Large intestine (tissue), 3 donors: ENCODE measurements at regions not wholly inside any gene's neighbourhood (a gene's known extent, or its start where the extent isn't known, plus 50 kb on each side); places are given as distances from the start of the nearest gene placed in this dataset.

Source experiments
- DNase-seq, 2 donors: peaks; one replicate each; pipeline versions ENCODE4 v3.0.0 to v3.0.0-alpha.2; 2013
- H3K27ac ChIP-seq: one replicate; pipeline ENCODE4 v1.5.1; 2013; ENCODE audit warnings: low read length
- H3K27me3 ChIP-seq: 2 replicates; pipeline ENCODE4 v1.6.1; 2013; ENCODE audit warnings: low read length; ENCODE audit not compliant: control insufficient read depth, insufficient read depth
- H3K36me3 ChIP-seq: 2 replicates; pipeline ENCODE4 v1.6.1; 2013; ENCODE audit warnings: low read length; ENCODE audit not compliant: control insufficient read depth, insufficient read depth
- H3K4me1 ChIP-seq: one replicate; pipeline ENCODE4 v1.6.1; 2013; ENCODE audit warnings: low read length; ENCODE audit not compliant: control insufficient read depth, insufficient read depth
- H3K4me3 ChIP-seq: one replicate; pipeline ENCODE4 v1.5.1; 2013; ENCODE audit warnings: low read length
- H3K9me3 ChIP-seq: one replicate; pipeline ENCODE4 v1.6.1; 2013; ENCODE audit warnings: mild to moderate bottlenecking, low read depth, low read length, moderate library complexity; ENCODE audit not compliant: control insufficient read depth
- WGBS: methylation state at CpG from one replicate; pipeline ENCODE4 v1.1.5; 2013; ENCODE audit warnings: low lambda C conversion rate; ENCODE audit not compliant: insufficient coverage; 5-methylcytosine and 5-hydroxymethylcytosine counted together

DNA sequence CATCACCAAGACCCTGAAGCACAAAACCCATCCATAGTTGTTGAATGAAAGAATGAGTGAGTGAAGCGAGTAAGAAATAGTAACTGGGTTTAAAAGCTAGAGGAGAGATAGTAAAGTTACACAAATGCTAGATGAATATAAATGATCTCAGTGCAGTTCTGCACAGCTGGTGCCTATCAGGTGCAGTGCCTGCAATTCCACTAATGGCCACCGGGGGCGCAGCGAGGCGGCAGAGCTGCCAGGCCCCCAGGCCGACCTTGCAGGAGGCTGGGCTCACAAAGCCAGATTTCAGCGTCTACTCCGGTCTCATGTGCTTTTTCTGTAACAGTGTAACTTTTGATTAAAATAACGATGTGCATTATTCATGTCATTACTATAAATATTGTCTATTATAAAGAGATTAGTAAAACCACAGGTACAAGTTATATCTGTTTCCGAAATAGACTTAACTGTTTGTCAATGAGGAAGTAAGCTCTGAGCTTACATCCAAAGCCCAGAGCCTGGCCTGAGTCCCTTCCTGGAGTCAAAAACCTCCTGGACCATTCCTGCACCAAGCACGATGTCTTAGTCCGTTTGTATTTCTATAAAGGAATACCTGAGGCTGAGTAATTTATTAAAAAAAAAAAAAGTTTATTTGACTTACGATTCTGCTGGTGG lies 477.6 kb downstream of the NPHP4 start:
- 100% methylated on average over 1 of the region's 13 CpGs for WGBS

GRCh38 chr1:5513846-5514526 lies 478.2 kb downstream of the NPHP4 start:
- DNase-seq = peak in 1 of 2 donors; percentile 30
- 29% methylated on average over 1 of the region's 7 CpGs for WGBS
- no peak overlapping the region for H3K4me3 ChIP-seq
- peaks cover 3% of the 10 kb centered on the region for H3K27me3 ChIP-seq
- no peaks in the 10 kb centered on the region for H3K4me1 ChIP-seq
- no peaks in the 10 kb centered on the region for H3K9me3 ChIP-seq
- no peaks in the 10 kb centered on the region for H3K36me3 ChIP-seq
- H3K27ac ChIP-seq = no peak overlapping the region

More for the DNA sequence above, 477.6 kb downstream of the NPHP4 start:
- DNase-seq = peak; percentile 25 to 38
- no peak overlapping the region for H3K27ac ChIP-seq
- no peak overlapping the region for H3K4me3 ChIP-seq
- no peaks in the 10 kb centered on the region for H3K9me3 ChIP-seq
- no peaks in the 10 kb centered on the region for H3K36me3 ChIP-seq
- H3K4me1 ChIP-seq = no peaks in the 10 kb centered on the region
- peaks cover 3% of the 10 kb centered on the region for H3K27me3 ChIP-seq

GRCh38 chr1:5513179-5513578 lies 479.0 kb downstream of the NPHP4 start:
- Histone ChIP-seq H3K27me3 (peaks cover 3% of the 10 kb centered on the region), H3K4me3 (no peak overlapping the region), H3K36me3 (no peaks in the 10 kb centered on the region), H3K4me1 (no peaks in the 10 kb centered on the region), H3K9me3 (no peaks in the 10 kb centered on the region), H3K27ac (no peak overlapping the region)
- no peak for DNase-seq
- no CpG with 5 or more reads among the region's 9 CpGs for WGBS

GRCh38 chr1:5511381-5512097 lies 480.7 kb downstream of the NPHP4 start:
- Histone ChIP-seq H3K36me3 (no peaks in the 10 kb centered on the region), H3K4me3 (no peak overlapping the region), H3K27ac (no peak overlapping the region), H3K9me3 (no peaks in the 10 kb centered on the region), H3K27me3 (peaks cover 3% of the 10 kb centered on the region), H3K4me1 (no peaks in the 10 kb centered on the region)
- no CpG with 5 or more reads among the region's 9 CpGs for WGBS
- no peak for DNase-seq

DNA sequence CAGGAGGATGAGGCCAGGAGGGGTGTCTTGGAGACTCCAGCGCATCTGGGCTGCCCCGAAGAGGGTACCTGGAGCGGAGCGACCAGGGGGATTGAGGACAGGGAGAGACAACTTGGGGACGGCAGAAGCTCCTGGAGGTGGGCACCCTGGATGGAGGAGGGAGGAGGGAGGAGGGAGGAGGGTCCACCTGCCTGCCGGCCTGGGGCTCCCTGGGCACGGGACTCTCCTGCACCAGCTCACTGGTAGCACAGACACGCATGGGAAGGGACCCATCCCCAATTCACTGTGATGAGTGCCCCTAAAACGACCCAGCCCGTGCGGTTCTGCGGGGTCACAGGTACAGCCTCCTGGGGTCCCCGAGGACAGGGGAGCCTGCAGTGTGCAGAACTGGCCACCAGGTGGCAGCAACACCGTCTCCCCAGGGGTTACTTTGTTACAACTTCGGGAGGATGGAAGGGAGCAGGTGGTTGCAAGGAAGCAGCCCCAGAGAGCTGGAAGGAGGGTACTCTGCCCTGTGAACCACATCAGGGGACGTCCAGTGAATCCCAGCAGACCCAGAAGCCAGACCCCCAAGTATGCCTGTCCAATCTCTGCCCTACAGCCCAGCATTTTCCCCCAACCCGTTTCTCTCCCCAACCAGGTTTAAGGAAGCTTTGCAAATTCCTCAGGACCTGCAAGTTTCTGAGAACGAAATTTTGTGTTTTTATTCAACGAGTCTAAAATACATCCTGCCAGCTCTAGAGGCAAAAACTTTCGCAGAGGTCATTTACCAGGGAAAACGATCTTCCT lies 482.4 kb downstream of the NPHP4 start:
- 70% methylated on average over 4 of the region's 21 CpGs for WGBS
- no peak overlapping the region for H3K4me3 ChIP-seq
- no peaks in the 10 kb centered on the region for H3K36me3 ChIP-seq
- H3K27me3 ChIP-seq = peaks cover 3% of the 10 kb centered on the region
- H3K9me3 ChIP-seq = no peaks in the 10 kb centered on the region
- no peak overlapping the region for H3K27ac ChIP-seq
- DNase-seq = peak; percentile 21 to 22
- H3K4me1 ChIP-seq = no peaks in the 10 kb centered on the region

GRCh38 chr1:5508669-5509330 lies 483.4 kb downstream of the NPHP4 start:
- peaks cover 3% of the 10 kb centered on the region for H3K27me3 ChIP-seq
- WGBS = no CpG with 5 or more reads among the region's 14 CpGs
- no peak overlapping the region for H3K27ac ChIP-seq
- DNase-seq = no peak
- H3K9me3 ChIP-seq = no peaks in the 10 kb centered on the region
- H3K36me3 ChIP-seq = no peaks in the 10 kb centered on the region
- H3K4me3 ChIP-seq = no peak overlapping the region
- no peaks in the 10 kb centered on the region for H3K4me1 ChIP-seq

DNA sequence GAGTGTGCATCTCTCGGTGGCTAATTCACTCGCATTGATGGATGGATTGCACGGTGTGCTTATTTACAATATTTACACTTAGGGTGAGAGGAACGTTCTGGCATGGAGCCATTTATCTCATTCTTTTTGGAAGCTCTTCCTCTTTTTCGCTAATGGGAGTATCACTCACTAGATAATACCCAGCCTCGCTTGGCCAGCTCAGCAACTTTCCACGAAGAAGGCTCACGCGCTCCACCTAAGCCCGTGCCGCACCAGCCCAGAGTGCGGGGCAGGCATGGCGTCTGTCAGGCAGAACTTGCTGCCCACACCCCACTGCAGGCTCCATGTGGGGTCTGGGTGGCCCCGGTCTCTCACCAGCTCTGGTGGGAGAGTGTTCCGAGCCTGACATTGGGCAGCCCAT lies 484.9 kb downstream of the NPHP4 start:
- H3K36me3 ChIP-seq = no peaks in the 10 kb centered on the region
- no peak overlapping the region for H3K27ac ChIP-seq
- H3K27me3 ChIP-seq = peaks cover 3% of the 10 kb centered on the region
- no peaks in the 10 kb centered on the region for H3K4me1 ChIP-seq
- no peak for DNase-seq
- no peaks in the 10 kb centered on the region for H3K9me3 ChIP-seq
- H3K4me3 ChIP-seq = no peak overlapping the region
- no CpG with 5 or more reads among the region's 15 CpGs for WGBS

- Histone ChIP-seq H3K27me3 (peaks cover 3% of the 10 kb centered on the region), H3K4me3 (no peak overlapping the region), H3K9me3 (no peaks in the 10 kb centered on the region), H3K27ac (no peak overlapping the region), H3K36me3 (no peaks in the 10 kb centered on the region), H3K4me1 (no peaks in the 10 kb centered on the region)
- no CpG with 5 or more reads among the region's 11 CpGs for WGBS
- DNase-seq = no peak
Observed at GRCh38 chr1:5506634-5507033, 485.6 kb downstream of the NPHP4 start.

DNA sequence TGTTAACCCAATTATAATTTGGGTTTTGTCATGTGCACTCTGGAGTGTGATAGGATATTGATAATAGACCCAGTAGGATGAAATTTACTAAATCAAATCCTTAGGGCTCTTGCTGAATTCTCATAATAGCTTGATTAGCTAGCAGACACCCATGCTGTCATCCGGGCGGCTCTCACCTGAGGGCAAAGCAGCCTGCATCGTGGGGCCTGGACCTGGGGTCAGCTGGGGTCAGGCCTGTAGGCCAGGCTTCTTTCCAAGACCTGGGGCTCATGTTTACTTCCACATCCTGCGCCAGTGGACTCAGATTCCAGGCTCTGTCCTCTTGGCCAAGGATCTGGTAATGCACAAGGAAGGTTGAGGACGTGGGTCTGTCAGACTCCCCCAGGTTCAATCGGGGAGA lies 486.3 kb downstream of the NPHP4 start:
- WGBS = no CpG with 5 or more reads among the region's 6 CpGs
- H3K27me3 ChIP-seq = peaks cover 3% of the 10 kb centered on the region
- H3K36me3 ChIP-seq = no peaks in the 10 kb centered on the region
- no peak overlapping the region for H3K27ac ChIP-seq
- H3K9me3 ChIP-seq = no peaks in the 10 kb centered on the region
- no peak for DNase-seq
- H3K4me1 ChIP-seq = no peaks in the 10 kb centered on the region
- no peak overlapping the region for H3K4me3 ChIP-seq

- Histone ChIP-seq H3K27ac (no peak overlapping the region), H3K4me1 (no peaks in the 10 kb centered on the region), H3K36me3 (no peaks in the 10 kb centered on the region), H3K4me3 (no peak overlapping the region), H3K27me3 (no peaks in the 10 kb centered on the region), H3K9me3 (no peaks in the 10 kb centered on the region)
- WGBS = no CpG with 5 or more reads among the region's 8 CpGs
- DNase-seq = no peak
Observed at GRCh38 chr1:5504364-5504740, 487.9 kb downstream of the NPHP4 start.
